GM23338 (cell line): ENCODE measurements at regions not wholly inside any gene's neighbourhood (a gene's known extent, or its start where the extent isn't known, plus 50 kb on each side); places are given as distances from the start of the nearest gene placed in this dataset.

Experiments
- ATAC-seq: fragments of 200-7000 bp; cut with Tn5 transposase; 3 replicates; pipeline ENCODE4 v1.9.1; 2020
- DNase-seq: peaks from one replicate; pipeline ENCODE4 v3.0.0-alpha.2; 2015; ENCODE audit warnings: low spot score
- H2AFZ ChIP-seq: fragments of 200-600 bp; sonication (generic); 2 replicates; pipeline ENCODE4 v1.8.0; 2016; ENCODE audit warnings: antibody characterized with exemption, mild to moderate bottlenecking, moderate library complexity
- H3F3A ChIP-seq: fragments of 200-600 bp; sonication (generic); replicated peaks from 2 replicates; pipeline ENCODE4 v1.8.0; 2017; ENCODE audit warnings: antibody characterized with exemption, mixed run types, low read depth
- H3K27ac ChIP-seq: fragments of 200-600 bp; sonication (generic); 2 replicates; pipeline ENCODE4 v1.6.1; 2016; ENCODE audit warnings: low read depth
- H3K27me3 ChIP-seq: fragments of 200-600 bp; sonication (generic); 2 replicates; pipeline ENCODE4 v1.8.0; 2016; ENCODE audit warnings: mild to moderate bottlenecking, mixed run types, moderate library complexity; ENCODE audit not compliant: insufficient read depth
- H3K36me3 ChIP-seq: fragments of 200-600 bp; sonication (generic); 2 replicates; pipeline ENCODE4 v1.8.0; 2016; ENCODE audit warnings: mild to moderate bottlenecking; ENCODE audit not compliant: insufficient read depth
- H3K4me1 ChIP-seq: fragments of 200-600 bp; sonication (generic); 2 replicates; pipeline ENCODE4 v1.8.0; 2016; ENCODE audit warnings: mild to moderate bottlenecking, moderate library complexity; ENCODE audit not compliant: insufficient read depth
- H3K4me2 ChIP-seq: fragments of 200-600 bp; sonication (generic); 2 replicates; pipeline ENCODE4 v1.7.1; 2017; ENCODE audit warnings: mixed run types
- H3K4me3 ChIP-seq: fragments of 200-600 bp; sonication (generic); 2 replicates; pipeline ENCODE4 v1.6.1; 2016; ENCODE audit warnings: mixed run types
- H3K79me2 ChIP-seq: fragments of 200-600 bp; sonication (generic); replicated peaks from 2 replicates; pipeline ENCODE4 v1.8.0; 2017; ENCODE audit warnings: mild to moderate bottlenecking; ENCODE audit not compliant: insufficient read depth
- H3K9me2 ChIP-seq: fragments of 200-600 bp; sonication (generic); 2 replicates; pipeline ENCODE4 v1.8.0; 2017; ENCODE audit not compliant: insufficient read depth
- H4K20me1 ChIP-seq: fragments of 200-600 bp; sonication (generic); replicated peaks from 2 replicates; pipeline ENCODE4 v1.8.0; 2017; ENCODE audit warnings: mild to moderate bottlenecking; ENCODE audit not compliant: insufficient read depth
- H3K27ac Mint-ChIP-seq: 2 replicates; pipeline ENCODE4 v1.8.0; 2020; ENCODE audit warnings: inconsistent platforms, mild to moderate bottlenecking, moderate library complexity, mixed read lengths
- H3K27me3 Mint-ChIP-seq: 3 replicates; pipeline ENCODE4 v1.8.0; 2022; ENCODE audit warnings: low read depth, mild to moderate bottlenecking, moderate library complexity, mixed read lengths, inconsistent platforms; ENCODE audit not compliant: insufficient read depth, poor library complexity
- H3K36me3 Mint-ChIP-seq: 3 replicates; pipeline ENCODE4 v1.8.0; 2021; ENCODE audit warnings: low read depth, mild to moderate bottlenecking, inconsistent platforms, moderate library complexity, mixed read lengths
- H3K4me1 Mint-ChIP-seq: 3 replicates; pipeline ENCODE4 v1.8.0; 2020; ENCODE audit warnings: mild to moderate bottlenecking, inconsistent platforms, mixed read lengths
- H3K4me3 Mint-ChIP-seq: 3 replicates; pipeline ENCODE4 v1.8.0; 2021; ENCODE audit warnings: moderate library complexity, mild to moderate bottlenecking, inconsistent platforms, mixed read lengths
- H3K9me3 Mint-ChIP-seq: 3 replicates; pipeline ENCODE4 v1.8.0; 2020; ENCODE audit warnings: moderate library complexity, mild to moderate bottlenecking, inconsistent platforms, mixed read lengths
- CREB1 ChIP-seq: fragments of 250-450 bp; sonication (Bioruptor Pico); IDR thresholded peaks from 2 replicates; pipeline ENCODE4 v1.5.0; 2020; ENCODE audit warnings: low read depth, mild to moderate bottlenecking, moderate library complexity
- EZH2 ChIP-seq: fragments of 200-600 bp; sonication (generic); IDR thresholded peaks from one replicate; pipeline ENCODE4 v1.8.0; 2017; ENCODE audit warnings: antibody characterized with exemption, mild to moderate bottlenecking, low read depth; ENCODE audit not compliant: unreplicated experiment
- JUNB ChIP-seq: IDR thresholded peaks from one replicate; pipeline ENCODE4 v1.6.1; 2016; ENCODE audit warnings: antibody characterized with exemption; ENCODE audit not compliant: unreplicated experiment
- ZNF462 ChIP-seq: fragments of 250-450 bp; sonication (Bioruptor Pico); IDR thresholded peaks from 2 replicates; pipeline ENCODE4 v1.5.0; 2020; ENCODE audit warnings: mild to moderate bottlenecking, moderate library complexity
- TF ChIP-seq, protein P1 (sequence below): IDR thresholded peaks from 2 replicates; pipeline ENCODE4 v1.6.1; 2016; ENCODE audit warnings: antibody characterized with exemption

DNA sequence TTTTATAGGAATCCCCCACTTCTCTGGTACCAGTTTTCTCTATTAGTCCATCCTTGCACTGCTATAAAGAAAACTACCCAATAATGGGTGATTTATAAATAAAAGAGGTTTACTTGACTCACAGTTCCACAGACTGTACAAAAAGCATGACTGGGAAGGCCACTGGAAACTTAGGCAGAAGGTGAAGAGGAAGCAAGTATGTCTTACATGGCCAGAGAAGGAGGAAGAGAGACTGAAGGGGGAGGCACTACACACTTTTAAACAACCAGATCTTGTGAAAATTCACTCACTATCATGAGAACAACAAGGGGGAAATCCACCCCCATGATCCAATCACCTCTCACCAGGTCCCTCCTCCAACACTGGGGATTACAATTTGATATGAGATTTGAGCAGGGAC, 68.9 kb upstream of the GNAZ start (continued):
- TF ChIP-seq CREB1 (no peak), ZNF462 (CRISPR knock-in tag) (no peak)

DNA sequence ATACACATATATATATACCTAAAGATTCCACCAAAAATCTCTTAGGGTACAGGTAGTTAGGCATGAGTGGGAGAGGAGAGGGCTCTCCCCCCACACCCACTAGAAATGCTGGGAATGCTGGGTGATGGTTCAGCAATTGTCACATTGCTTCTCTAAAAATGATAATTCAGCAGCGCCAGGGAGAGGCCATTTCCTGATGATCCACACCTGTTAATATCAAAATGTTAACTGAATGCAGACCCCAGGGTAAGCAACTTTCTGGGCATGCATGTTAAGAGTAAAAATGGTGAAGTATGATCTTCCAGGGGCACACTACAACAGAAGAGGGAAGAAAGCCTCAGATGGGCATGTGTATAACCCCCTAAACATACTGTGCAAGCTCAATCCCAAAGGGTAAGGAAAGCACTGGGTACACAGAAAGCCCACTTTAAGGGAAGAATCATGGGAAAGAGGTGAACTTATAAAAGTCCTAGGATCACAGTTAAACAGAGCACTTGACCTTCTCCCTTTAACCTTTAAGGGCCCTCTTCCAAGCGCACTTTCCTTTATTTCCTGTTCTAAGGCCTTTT, 67.6 kb upstream of the GNAZ start:
- no peak for ATAC-seq
- Histone ChIP-seq H3K4me1 (no peaks in the 10 kb centered on the region), H3F3A (no peaks in the 10 kb centered on the region), H3K9me2 (no peaks in the 10 kb centered on the region), H2AFZ (no peak overlapping the region), H3K4me2 (no peak overlapping the region), H3K27me3 (peaks cover 26% of the 10 kb centered on the region; the same call in 1 of the 2 replicates), H4K20me1 (no peaks in the 10 kb centered on the region), H3K36me3 (no peaks in the 10 kb centered on the region), H3K79me2 (no peaks in the 10 kb centered on the region), H3K4me3 (no peak overlapping the region), H3K27ac (no peak overlapping the region)
- H3K4me3 Mint-ChIP-seq: no peak overlapping the region
- peaks cover 3% of the 10 kb centered on the region for H3K27me3 Mint-ChIP-seq
- H3K9me3 Mint-ChIP-seq: peaks cover 37% of the 10 kb centered on the region
- H3K4me1 Mint-ChIP-seq: no peaks in the 10 kb centered on the region
- H3K27ac Mint-ChIP-seq: no peak overlapping the region
- no peak for TF ChIP-seq JUNB
- TF ChIP-seq EZH2: no peak
- TF ChIP-seq, protein P1, sequence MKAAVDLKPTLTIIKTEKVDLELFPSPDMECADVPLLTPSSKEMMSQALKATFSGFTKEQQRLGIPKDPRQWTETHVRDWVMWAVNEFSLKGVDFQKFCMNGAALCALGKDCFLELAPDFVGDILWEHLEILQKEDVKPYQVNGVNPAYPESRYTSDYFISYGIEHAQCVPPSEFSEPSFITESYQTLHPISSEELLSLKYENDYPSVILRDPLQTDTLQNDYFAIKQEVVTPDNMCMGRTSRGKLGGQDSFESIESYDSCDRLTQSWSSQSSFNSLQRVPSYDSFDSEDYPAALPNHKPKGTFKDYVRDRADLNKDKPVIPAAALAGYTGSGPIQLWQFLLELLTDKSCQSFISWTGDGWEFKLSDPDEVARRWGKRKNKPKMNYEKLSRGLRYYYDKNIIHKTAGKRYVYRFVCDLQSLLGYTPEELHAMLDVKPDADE: no peak
- DNase-seq: no peak
- H3K36me3 Mint-ChIP-seq: peaks cover 9% of the 10 kb centered on the region; the same call in 2 of the 3 replicates
